Stomach (tissue), 4 donors: ENCODE measurements at regions not wholly inside any gene's neighbourhood (a gene's known extent, or its start where the extent isn't known, plus 50 kb on each side); places are given as distances from the start of the nearest gene placed in this dataset.

Source experiments
- POLR2A ChIP-seq, 4 donors: fragments of 450-650 bp; IDR thresholded peaks; one replicate each; pipeline ENCODE4 v1.6.1; 2016; ENCODE audit warnings: antibody characterized with exemption in 4 of 4, control low read depth in 2 of 4, mild to moderate bottlenecking in 1 of 4, moderate library complexity in 1 of 4
- TF ChIP-seq, protein P1 (sequence below), 7 experiments: fragments of 450-650 bp in 4 of 7; fragments of 200-600 bp in 3 of 7; sonication (generic) in 3 of 7; IDR thresholded peaks; one replicate each; pipeline ENCODE4 v1.5.1; 2016 to 2019; ENCODE audit warnings: antibody characterized with exemption in 7 of 7, control low read depth in 2 of 7, mild to moderate bottlenecking in 1 of 7

GRCh38 chr6:141981190-141981589, 151.5 kb upstream of the GJE1 start:
- TF ChIP-seq, protein P1, sequence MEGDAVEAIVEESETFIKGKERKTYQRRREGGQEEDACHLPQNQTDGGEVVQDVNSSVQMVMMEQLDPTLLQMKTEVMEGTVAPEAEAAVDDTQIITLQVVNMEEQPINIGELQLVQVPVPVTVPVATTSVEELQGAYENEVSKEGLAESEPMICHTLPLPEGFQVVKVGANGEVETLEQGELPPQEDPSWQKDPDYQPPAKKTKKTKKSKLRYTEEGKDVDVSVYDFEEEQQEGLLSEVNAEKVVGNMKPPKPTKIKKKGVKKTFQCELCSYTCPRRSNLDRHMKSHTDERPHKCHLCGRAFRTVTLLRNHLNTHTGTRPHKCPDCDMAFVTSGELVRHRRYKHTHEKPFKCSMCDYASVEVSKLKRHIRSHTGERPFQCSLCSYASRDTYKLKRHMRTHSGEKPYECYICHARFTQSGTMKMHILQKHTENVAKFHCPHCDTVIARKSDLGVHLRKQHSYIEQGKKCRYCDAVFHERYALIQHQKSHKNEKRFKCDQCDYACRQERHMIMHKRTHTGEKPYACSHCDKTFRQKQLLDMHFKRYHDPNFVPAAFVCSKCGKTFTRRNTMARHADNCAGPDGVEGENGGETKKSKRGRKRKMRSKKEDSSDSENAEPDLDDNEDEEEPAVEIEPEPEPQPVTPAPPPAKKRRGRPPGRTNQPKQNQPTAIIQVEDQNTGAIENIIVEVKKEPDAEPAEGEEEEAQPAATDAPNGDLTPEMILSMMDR (IDR thresholded peaks at IDR 0.05) = no peak
- TF ChIP-seq POLR2A (IDR thresholded peaks at IDR 0.05) = no peak
